ENCODE measurements at regions not wholly inside any gene's neighbourhood (a gene's known extent, or its start where the extent isn't known, plus 50 kb on each side); places are given as distances from the start of the nearest gene placed in this dataset.

DNA sequence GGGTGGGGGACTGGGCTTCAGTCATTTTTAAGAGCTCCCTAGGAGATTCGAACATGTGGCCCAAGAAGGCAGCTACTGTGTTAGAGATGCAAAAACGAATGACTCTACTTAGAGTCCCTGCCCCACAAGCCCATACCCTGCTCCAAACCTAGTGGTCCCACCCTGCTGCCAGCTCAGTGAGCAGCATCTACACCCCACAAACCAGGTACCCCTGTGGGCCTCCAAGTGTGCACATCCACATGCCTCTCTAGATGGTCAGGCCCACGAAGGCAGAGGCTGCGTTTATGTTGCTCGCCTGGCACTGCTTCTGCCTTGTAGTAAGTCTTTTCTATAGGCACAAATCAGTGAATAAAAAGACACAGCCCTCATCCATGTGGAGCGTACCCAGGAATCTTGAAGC lies 112.6 kb downstream of the PDCL3 start:
- Histone ChIP-seq H3K36me3 (ENCODE audit: control insufficient read depth in 4 of 4, insufficient read depth in 3 of 4, low read depth in 1 of 4, low read length in 3 of 4) (no peaks in the 10 kb centered on the region), H3K27me3 (ENCODE audit: control insufficient read depth in 4 of 4, insufficient read depth in 4 of 4, low read length in 3 of 4) (no peaks in the 10 kb centered on the region), H3K4me3 (ENCODE audit: low read depth in 1 of 3, low read length in 3 of 3) (no peak overlapping the region), H3K9me3 (ENCODE audit: control insufficient read depth in 4 of 4, low read length in 3 of 4) (no peaks in the 10 kb centered on the region), H3K27ac (ENCODE audit: low read depth in 1 of 2, low read length in 2 of 2) (no peak overlapping the region), H3K4me1 (ENCODE audit: control insufficient read depth in 4 of 4, insufficient read depth in 4 of 4, low read length in 3 of 4) (no peaks in the 10 kb centered on the region), H3K9ac (ENCODE audit: low read depth in 1 of 2, low read length in 2 of 2) (no peak overlapping the region)
- WGBS, result 78% methylated on average over 6 of the region's 6 CpGs
- TF ChIP-seq TAF1 (conservative IDR thresholded peaks at IDR 0.05) (no peak), MAX (IDR thresholded peaks at IDR 0.05) (no peak), JUND (IDR thresholded peaks at IDR 0.05) (no peak), NR2F2 (IDR thresholded peaks at IDR 0.05) (no peak), ATF3 (IDR thresholded peaks at IDR 0.05) (no peak), ZBTB33 (IDR thresholded peaks at IDR 0.05) (no peak)
- TF ChIP-seq, protein P1, sequence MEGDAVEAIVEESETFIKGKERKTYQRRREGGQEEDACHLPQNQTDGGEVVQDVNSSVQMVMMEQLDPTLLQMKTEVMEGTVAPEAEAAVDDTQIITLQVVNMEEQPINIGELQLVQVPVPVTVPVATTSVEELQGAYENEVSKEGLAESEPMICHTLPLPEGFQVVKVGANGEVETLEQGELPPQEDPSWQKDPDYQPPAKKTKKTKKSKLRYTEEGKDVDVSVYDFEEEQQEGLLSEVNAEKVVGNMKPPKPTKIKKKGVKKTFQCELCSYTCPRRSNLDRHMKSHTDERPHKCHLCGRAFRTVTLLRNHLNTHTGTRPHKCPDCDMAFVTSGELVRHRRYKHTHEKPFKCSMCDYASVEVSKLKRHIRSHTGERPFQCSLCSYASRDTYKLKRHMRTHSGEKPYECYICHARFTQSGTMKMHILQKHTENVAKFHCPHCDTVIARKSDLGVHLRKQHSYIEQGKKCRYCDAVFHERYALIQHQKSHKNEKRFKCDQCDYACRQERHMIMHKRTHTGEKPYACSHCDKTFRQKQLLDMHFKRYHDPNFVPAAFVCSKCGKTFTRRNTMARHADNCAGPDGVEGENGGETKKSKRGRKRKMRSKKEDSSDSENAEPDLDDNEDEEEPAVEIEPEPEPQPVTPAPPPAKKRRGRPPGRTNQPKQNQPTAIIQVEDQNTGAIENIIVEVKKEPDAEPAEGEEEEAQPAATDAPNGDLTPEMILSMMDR (IDR thresholded peaks at IDR 0.05; ENCODE audit: low read depth, low read length, missing input control), result no peak
- no peak for DNase-seq (ENCODE audit: low spot score)

GRCh38 chr2:100675855-100676254 lies 113.1 kb downstream of the PDCL3 start:
- Histone ChIP-seq H3K36me3 (ENCODE audit: control insufficient read depth in 4 of 4, insufficient read depth in 3 of 4, low read depth in 1 of 4, low read length in 3 of 4) (no peaks in the 10 kb centered on the region), H3K9ac (ENCODE audit: low read depth in 1 of 2, low read length in 2 of 2) (no peak overlapping the region), H3K27ac (ENCODE audit: low read depth in 1 of 2, low read length in 2 of 2) (no peak overlapping the region), H3K4me3 (ENCODE audit: low read depth in 1 of 3, low read length in 3 of 3) (no peak overlapping the region), H3K27me3 (ENCODE audit: control insufficient read depth in 4 of 4, insufficient read depth in 4 of 4, low read length in 3 of 4) (no peaks in the 10 kb centered on the region), H3K4me1 (ENCODE audit: control insufficient read depth in 4 of 4, insufficient read depth in 4 of 4, low read length in 3 of 4) (no peaks in the 10 kb centered on the region), H3K9me3 (ENCODE audit: control insufficient read depth in 4 of 4, low read length in 3 of 4) (no peaks in the 10 kb centered on the region)
- 73% methylated on average over 4 of the region's 4 CpGs for WGBS
- no peak for DNase-seq (ENCODE audit: low spot score)
- no peak for TF ChIP-seq FOXA1 (IDR thresholded peaks at IDR 0.05)
- no peak for TF ChIP-seq ZBTB33 (IDR thresholded peaks at IDR 0.05)
- TF ChIP-seq YY1 (IDR thresholded peaks at IDR 0.05), result no peak
- no peak for TF ChIP-seq NR2F2 (IDR thresholded peaks at IDR 0.05)
- TF ChIP-seq GABPA (IDR thresholded peaks at IDR 0.05 in 1 of 2, conservative IDR thresholded peaks at IDR 0.05 in 1 of 2), result no peak
- TF ChIP-seq HNF4A (conservative IDR thresholded peaks at IDR 0.05), result no peak
- TF ChIP-seq, protein P1 (IDR thresholded peaks at IDR 0.05; ENCODE audit: low read depth, low read length, missing input control), result no peak
- TF ChIP-seq HNF4G (IDR thresholded peaks at IDR 0.05), result no peak
